HG03432 (cell line): ENCODE measurements at regions not wholly inside any gene's neighbourhood (a gene's known extent, or its start where the extent isn't known, plus 50 kb on each side); places are given as distances from the start of the nearest gene placed in this dataset.
"Not testable (repeated sequence)": the region's sequence is repeated elsewhere in the genome, so short reads cannot be mapped to it uniquely, and the experiment has no call there.

Source experiments
- ATAC-seq: cut with Tn5 transposase; IDR thresholded peaks from one replicate; pipeline ENCODE4 v1.9.1; 2021; ENCODE audit warnings: mild to moderate bottlenecking, moderate library complexity; ENCODE audit not compliant: unreplicated experiment

GRCh38 chr11:34830648-34831047 is 85.5 kb downstream of the APIP start:
- no peak for ATAC-seq

- no peak for ATAC-seq
These were observed 86.1 kb downstream of the APIP start for GRCh38 chr11:34830035-34830434.

GRCh38 chr11:34827228-34827627 is 89.0 kb downstream of the APIP start:
- ATAC-seq, result peak; percentile 61

- no peak for ATAC-seq
These were observed 89.8 kb downstream of the APIP start for GRCh38 chr11:34826384-34826726.

- no peak for ATAC-seq
These were observed 90.4 kb downstream of the APIP start for GRCh38 chr11:34825670-34826383.

- ATAC-seq, result no peak
These were observed 90.9 kb downstream of the APIP start for GRCh38 chr11:34825315-34825669.

GRCh38 chr11:34824425-34824824 is 91.8 kb downstream of the APIP start:
- no peak for ATAC-seq

- no peak for ATAC-seq
These were observed 92.5 kb downstream of the APIP start for GRCh38 chr11:34823639-34824038.

GRCh38 chr11:34823197-34823596 is 93.0 kb downstream of the APIP start:
- ATAC-seq, result no peak

GRCh38 chr11:34819740-34820482 is 96.3 kb downstream of the APIP start:
- no peak for ATAC-seq

GRCh38 chr11:34817812-34818211 is 98.4 kb downstream of the APIP start:
- not testable (repeated sequence) for ATAC-seq

- no peak for ATAC-seq
These were observed 99.4 kb downstream of the APIP start for GRCh38 chr11:34816698-34817213.

- ATAC-seq, result no peak
These were observed 103.1 kb downstream of the APIP start for GRCh38 chr11:34812905-34813576.

- no peak for ATAC-seq
These were observed 104.3 kb downstream of the APIP start for GRCh38 chr11:34811858-34812257.

GRCh38 chr11:34810107-34810562 is 106.0 kb downstream of the APIP start:
- ATAC-seq, result no peak

- ATAC-seq, result no peak
These were observed 106.7 kb downstream of the APIP start for GRCh38 chr11:34809191-34810106.

GRCh38 chr11:34806875-34807274 is 109.3 kb downstream of the APIP start:
- no peak for ATAC-seq

GRCh38 chr11:34805937-34806336 is 110.2 kb downstream of the APIP start:
- no peak for ATAC-seq

- no peak for ATAC-seq
These were observed 116.3 kb downstream of the APIP start for GRCh38 chr11:34799848-34800247.

GRCh38 chr11:34798985-34799384 is 117.2 kb downstream of the APIP start:
- ATAC-seq, result no peak

GRCh38 chr11:34797497-34797896 is 118.7 kb downstream of the APIP start:
- ATAC-seq, result not testable (repeated sequence)
